GM23338 (cell line): ENCODE measurements at regions not wholly inside any gene's neighbourhood (a gene's known extent, or its start where the extent isn't known, plus 50 kb on each side); places are given as distances from the start of the nearest gene placed in this dataset.
A peak's percentile ranks its signal among the peaks of the same experiment; 100 is the strongest.

Experiments used
- ATAC-seq: fragments of 200-7000 bp; cut with Tn5 transposase; 3 replicates; pipeline ENCODE4 v1.9.1; 2020
- DNase-seq: peaks from one replicate; pipeline ENCODE4 v3.0.0-alpha.2; 2015; ENCODE audit warnings: low spot score
- H2AFZ ChIP-seq: fragments of 200-600 bp; sonication (generic); 2 replicates; pipeline ENCODE4 v1.8.0; 2016; ENCODE audit warnings: antibody characterized with exemption, mild to moderate bottlenecking, moderate library complexity
- H3F3A ChIP-seq: fragments of 200-600 bp; sonication (generic); replicated peaks from 2 replicates; pipeline ENCODE4 v1.8.0; 2017; ENCODE audit warnings: antibody characterized with exemption, mixed run types, low read depth
- H3K27ac ChIP-seq: fragments of 200-600 bp; sonication (generic); 2 replicates; pipeline ENCODE4 v1.6.1; 2016; ENCODE audit warnings: low read depth
- H3K27me3 ChIP-seq: fragments of 200-600 bp; sonication (generic); 2 replicates; pipeline ENCODE4 v1.8.0; 2016; ENCODE audit warnings: mild to moderate bottlenecking, mixed run types, moderate library complexity; ENCODE audit not compliant: insufficient read depth
- H3K36me3 ChIP-seq: fragments of 200-600 bp; sonication (generic); 2 replicates; pipeline ENCODE4 v1.8.0; 2016; ENCODE audit warnings: mild to moderate bottlenecking; ENCODE audit not compliant: insufficient read depth
- H3K4me1 ChIP-seq: fragments of 200-600 bp; sonication (generic); 2 replicates; pipeline ENCODE4 v1.8.0; 2016; ENCODE audit warnings: mild to moderate bottlenecking, moderate library complexity; ENCODE audit not compliant: insufficient read depth
- H3K4me2 ChIP-seq: fragments of 200-600 bp; sonication (generic); 2 replicates; pipeline ENCODE4 v1.7.1; 2017; ENCODE audit warnings: mixed run types
- H3K4me3 ChIP-seq: fragments of 200-600 bp; sonication (generic); 2 replicates; pipeline ENCODE4 v1.6.1; 2016; ENCODE audit warnings: mixed run types
- H3K79me2 ChIP-seq: fragments of 200-600 bp; sonication (generic); replicated peaks from 2 replicates; pipeline ENCODE4 v1.8.0; 2017; ENCODE audit warnings: mild to moderate bottlenecking; ENCODE audit not compliant: insufficient read depth
- H3K9me2 ChIP-seq: fragments of 200-600 bp; sonication (generic); 2 replicates; pipeline ENCODE4 v1.8.0; 2017; ENCODE audit not compliant: insufficient read depth
- H4K20me1 ChIP-seq: fragments of 200-600 bp; sonication (generic); replicated peaks from 2 replicates; pipeline ENCODE4 v1.8.0; 2017; ENCODE audit warnings: mild to moderate bottlenecking; ENCODE audit not compliant: insufficient read depth
- H3K27ac Mint-ChIP-seq: 2 replicates; pipeline ENCODE4 v1.8.0; 2020; ENCODE audit warnings: inconsistent platforms, mild to moderate bottlenecking, moderate library complexity, mixed read lengths
- H3K27me3 Mint-ChIP-seq: 3 replicates; pipeline ENCODE4 v1.8.0; 2022; ENCODE audit warnings: low read depth, mild to moderate bottlenecking, moderate library complexity, mixed read lengths, inconsistent platforms; ENCODE audit not compliant: insufficient read depth, poor library complexity
- H3K36me3 Mint-ChIP-seq: 3 replicates; pipeline ENCODE4 v1.8.0; 2021; ENCODE audit warnings: low read depth, mild to moderate bottlenecking, inconsistent platforms, moderate library complexity, mixed read lengths
- H3K4me1 Mint-ChIP-seq: 3 replicates; pipeline ENCODE4 v1.8.0; 2020; ENCODE audit warnings: mild to moderate bottlenecking, inconsistent platforms, mixed read lengths
- H3K4me3 Mint-ChIP-seq: 3 replicates; pipeline ENCODE4 v1.8.0; 2021; ENCODE audit warnings: moderate library complexity, mild to moderate bottlenecking, inconsistent platforms, mixed read lengths
- H3K9me3 Mint-ChIP-seq: 3 replicates; pipeline ENCODE4 v1.8.0; 2020; ENCODE audit warnings: moderate library complexity, mild to moderate bottlenecking, inconsistent platforms, mixed read lengths
- CREB1 ChIP-seq: fragments of 250-450 bp; sonication (Bioruptor Pico); IDR thresholded peaks from 2 replicates; pipeline ENCODE4 v1.5.0; 2020; ENCODE audit warnings: low read depth, mild to moderate bottlenecking, moderate library complexity
- EZH2 ChIP-seq: fragments of 200-600 bp; sonication (generic); IDR thresholded peaks from one replicate; pipeline ENCODE4 v1.8.0; 2017; ENCODE audit warnings: antibody characterized with exemption, mild to moderate bottlenecking, low read depth; ENCODE audit not compliant: unreplicated experiment
- EZH2phosphoT487 ChIP-seq: fragments of 200-600 bp; sonication (generic); IDR thresholded peaks from one replicate; pipeline ENCODE4 v1.8.1; 2018; ENCODE audit warnings: antibody characterized with exemption; ENCODE audit not compliant: unreplicated experiment
- JUNB ChIP-seq: IDR thresholded peaks from one replicate; pipeline ENCODE4 v1.6.1; 2016; ENCODE audit warnings: antibody characterized with exemption; ENCODE audit not compliant: unreplicated experiment
- NANOG ChIP-seq: IDR thresholded peaks from 2 replicates; pipeline ENCODE4 v1.6.1; 2016; ENCODE audit warnings: antibody characterized with exemption, borderline replicate concordance
- POLR2AphosphoS5 ChIP-seq: IDR thresholded peaks from 2 replicates; pipeline ENCODE4 v1.6.1; 2016; ENCODE audit warnings: antibody characterized with exemption, low read depth
- STAT1 ChIP-seq: IDR thresholded peaks from one replicate; pipeline ENCODE4 v1.6.1; 2016; ENCODE audit warnings: antibody characterized with exemption; ENCODE audit not compliant: unreplicated experiment
- ZNF114 ChIP-seq: fragments of 250-450 bp; sonication (Bioruptor Pico); IDR thresholded peaks from 2 replicates; pipeline ENCODE4 v1.5.0; 2020; ENCODE audit warnings: mild to moderate bottlenecking, moderate library complexity
- ZNF331 ChIP-seq: fragments of 250-450 bp; sonication (Bioruptor Pico); IDR thresholded peaks from 2 replicates; pipeline ENCODE4 v1.5.0; 2020; ENCODE audit warnings: low read depth, mild to moderate bottlenecking, moderate library complexity
- TF ChIP-seq, protein P1 (sequence below), 2 experiments: fragments of 200-600 bp in 1 of 2; sonication (generic) in 1 of 2; conservative IDR thresholded peaks; 2 replicates each; pipeline versions ENCODE4 v1.5.1 to v1.6.1; 2016 to 2017; ENCODE audit warnings: antibody characterized with exemption in 2 of 2, low read depth in 2 of 2, mild to moderate bottlenecking in 2 of 2, moderate library complexity in 1 of 2
- TF ChIP-seq, protein P2 (sequence below): IDR thresholded peaks from one replicate; pipeline ENCODE4 v1.6.1; 2018; ENCODE audit warnings: antibody characterized with exemption; ENCODE audit not compliant: unreplicated experiment
- TF ChIP-seq, protein P3 (sequence below): IDR thresholded peaks from 2 replicates; pipeline ENCODE4 v1.6.1; 2016; ENCODE audit warnings: antibody characterized with exemption
- TF ChIP-seq, protein P4 (sequence below): fragments of 250-450 bp; sonication (Bioruptor Pico); IDR thresholded peaks from 2 replicates; pipeline ENCODE4 v1.5.0; 2020; ENCODE audit warnings: mild to moderate bottlenecking, moderate library complexity

DNA sequence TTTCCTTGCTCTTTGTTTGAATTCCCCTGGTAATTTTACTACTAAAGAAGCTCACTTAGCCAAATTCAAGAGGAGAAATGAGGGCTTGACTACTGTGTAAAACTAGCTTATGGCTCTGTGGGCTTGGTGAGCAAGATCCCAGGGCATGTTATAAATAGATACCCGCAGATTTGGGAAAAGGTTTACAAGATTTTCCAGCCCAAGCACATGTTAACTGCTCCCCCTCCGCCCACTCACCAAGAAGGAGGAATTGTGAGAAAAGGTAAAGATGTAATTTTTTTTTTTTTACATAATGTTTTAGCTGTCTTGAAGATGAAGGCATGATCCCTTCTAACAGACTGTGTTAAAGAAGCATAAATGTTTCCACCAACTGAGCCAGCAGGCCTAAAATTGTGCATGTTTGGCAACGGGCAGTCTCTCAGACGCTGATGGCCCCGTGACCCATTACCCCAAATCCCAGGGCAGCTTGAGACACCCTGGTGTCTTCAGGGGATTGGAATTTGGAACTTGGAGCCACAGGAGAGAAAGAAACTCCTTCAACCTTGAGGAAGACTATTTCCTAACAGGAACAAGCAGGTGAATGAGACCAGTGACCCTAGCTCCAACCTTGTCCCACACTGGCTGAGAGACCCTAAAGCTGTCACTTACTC lies 429.8 kb upstream of the CELF2 start:
- Histone ChIP-seq H3K27me3 (no peaks in the 10 kb centered on the region), H3K4me3 (no peak overlapping the region), H3K27ac (peak overlapping the region; percentile 32), H3F3A (no peaks in the 10 kb centered on the region), H2AFZ (no peak overlapping the region), H3K36me3 (no peaks in the 10 kb centered on the region), H3K9me2 (peaks cover 11% of the 10 kb centered on the region), H3K4me2 (0 out of 2 replicates have a peak overlapping the region, but pooled peaks have one; percentile 2), H3K4me1 (peaks cover 8% of the 10 kb centered on the region), H4K20me1 (no peaks in the 10 kb centered on the region), H3K79me2 (no peaks in the 10 kb centered on the region)
- Mint-ChIP-seq H3K27me3 (no peaks in the 10 kb centered on the region), H3K36me3 (0 out of 3 replicates have a peak, but pooled peaks cover 5% of the 10 kb centered on the region), H3K27ac (no peak overlapping the region), H3K4me1 (peaks cover 19% of the 10 kb centered on the region), H3K4me3 (no peak overlapping the region), H3K9me3 (no peaks in the 10 kb centered on the region; the same call in 2 of the 3 replicates)
- TF ChIP-seq POLR2AphosphoS5 (no peak), NANOG (no peak), EZH2phosphoT487 (no peak), CREB1 (CRISPR knock-in tag) (no peak), ZNF114 (CRISPR knock-in tag) (no peak), EZH2 (no peak), JUNB (no peak), STAT1 (no peak), ZNF331 (CRISPR knock-in tag) (no peak)
- TF ChIP-seq, protein P1, sequence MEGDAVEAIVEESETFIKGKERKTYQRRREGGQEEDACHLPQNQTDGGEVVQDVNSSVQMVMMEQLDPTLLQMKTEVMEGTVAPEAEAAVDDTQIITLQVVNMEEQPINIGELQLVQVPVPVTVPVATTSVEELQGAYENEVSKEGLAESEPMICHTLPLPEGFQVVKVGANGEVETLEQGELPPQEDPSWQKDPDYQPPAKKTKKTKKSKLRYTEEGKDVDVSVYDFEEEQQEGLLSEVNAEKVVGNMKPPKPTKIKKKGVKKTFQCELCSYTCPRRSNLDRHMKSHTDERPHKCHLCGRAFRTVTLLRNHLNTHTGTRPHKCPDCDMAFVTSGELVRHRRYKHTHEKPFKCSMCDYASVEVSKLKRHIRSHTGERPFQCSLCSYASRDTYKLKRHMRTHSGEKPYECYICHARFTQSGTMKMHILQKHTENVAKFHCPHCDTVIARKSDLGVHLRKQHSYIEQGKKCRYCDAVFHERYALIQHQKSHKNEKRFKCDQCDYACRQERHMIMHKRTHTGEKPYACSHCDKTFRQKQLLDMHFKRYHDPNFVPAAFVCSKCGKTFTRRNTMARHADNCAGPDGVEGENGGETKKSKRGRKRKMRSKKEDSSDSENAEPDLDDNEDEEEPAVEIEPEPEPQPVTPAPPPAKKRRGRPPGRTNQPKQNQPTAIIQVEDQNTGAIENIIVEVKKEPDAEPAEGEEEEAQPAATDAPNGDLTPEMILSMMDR (conservative IDR thresholded peaks at IDR 0.05; ENCODE audit: low read depth in 2 of 2), result no peak
- TF ChIP-seq, protein P2, sequence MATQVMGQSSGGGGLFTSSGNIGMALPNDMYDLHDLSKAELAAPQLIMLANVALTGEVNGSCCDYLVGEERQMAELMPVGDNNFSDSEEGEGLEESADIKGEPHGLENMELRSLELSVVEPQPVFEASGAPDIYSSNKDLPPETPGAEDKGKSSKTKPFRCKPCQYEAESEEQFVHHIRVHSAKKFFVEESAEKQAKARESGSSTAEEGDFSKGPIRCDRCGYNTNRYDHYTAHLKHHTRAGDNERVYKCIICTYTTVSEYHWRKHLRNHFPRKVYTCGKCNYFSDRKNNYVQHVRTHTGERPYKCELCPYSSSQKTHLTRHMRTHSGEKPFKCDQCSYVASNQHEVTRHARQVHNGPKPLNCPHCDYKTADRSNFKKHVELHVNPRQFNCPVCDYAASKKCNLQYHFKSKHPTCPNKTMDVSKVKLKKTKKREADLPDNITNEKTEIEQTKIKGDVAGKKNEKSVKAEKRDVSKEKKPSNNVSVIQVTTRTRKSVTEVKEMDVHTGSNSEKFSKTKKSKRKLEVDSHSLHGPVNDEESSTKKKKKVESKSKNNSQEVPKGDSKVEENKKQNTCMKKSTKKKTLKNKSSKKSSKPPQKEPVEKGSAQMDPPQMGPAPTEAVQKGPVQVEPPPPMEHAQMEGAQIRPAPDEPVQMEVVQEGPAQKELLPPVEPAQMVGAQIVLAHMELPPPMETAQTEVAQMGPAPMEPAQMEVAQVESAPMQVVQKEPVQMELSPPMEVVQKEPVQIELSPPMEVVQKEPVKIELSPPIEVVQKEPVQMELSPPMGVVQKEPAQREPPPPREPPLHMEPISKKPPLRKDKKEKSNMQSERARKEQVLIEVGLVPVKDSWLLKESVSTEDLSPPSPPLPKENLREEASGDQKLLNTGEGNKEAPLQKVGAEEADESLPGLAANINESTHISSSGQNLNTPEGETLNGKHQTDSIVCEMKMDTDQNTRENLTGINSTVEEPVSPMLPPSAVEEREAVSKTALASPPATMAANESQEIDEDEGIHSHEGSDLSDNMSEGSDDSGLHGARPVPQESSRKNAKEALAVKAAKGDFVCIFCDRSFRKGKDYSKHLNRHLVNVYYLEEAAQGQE, result no peak
- TF ChIP-seq, protein P3, sequence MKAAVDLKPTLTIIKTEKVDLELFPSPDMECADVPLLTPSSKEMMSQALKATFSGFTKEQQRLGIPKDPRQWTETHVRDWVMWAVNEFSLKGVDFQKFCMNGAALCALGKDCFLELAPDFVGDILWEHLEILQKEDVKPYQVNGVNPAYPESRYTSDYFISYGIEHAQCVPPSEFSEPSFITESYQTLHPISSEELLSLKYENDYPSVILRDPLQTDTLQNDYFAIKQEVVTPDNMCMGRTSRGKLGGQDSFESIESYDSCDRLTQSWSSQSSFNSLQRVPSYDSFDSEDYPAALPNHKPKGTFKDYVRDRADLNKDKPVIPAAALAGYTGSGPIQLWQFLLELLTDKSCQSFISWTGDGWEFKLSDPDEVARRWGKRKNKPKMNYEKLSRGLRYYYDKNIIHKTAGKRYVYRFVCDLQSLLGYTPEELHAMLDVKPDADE, result no peak
- TF ChIP-seq, protein P4, sequence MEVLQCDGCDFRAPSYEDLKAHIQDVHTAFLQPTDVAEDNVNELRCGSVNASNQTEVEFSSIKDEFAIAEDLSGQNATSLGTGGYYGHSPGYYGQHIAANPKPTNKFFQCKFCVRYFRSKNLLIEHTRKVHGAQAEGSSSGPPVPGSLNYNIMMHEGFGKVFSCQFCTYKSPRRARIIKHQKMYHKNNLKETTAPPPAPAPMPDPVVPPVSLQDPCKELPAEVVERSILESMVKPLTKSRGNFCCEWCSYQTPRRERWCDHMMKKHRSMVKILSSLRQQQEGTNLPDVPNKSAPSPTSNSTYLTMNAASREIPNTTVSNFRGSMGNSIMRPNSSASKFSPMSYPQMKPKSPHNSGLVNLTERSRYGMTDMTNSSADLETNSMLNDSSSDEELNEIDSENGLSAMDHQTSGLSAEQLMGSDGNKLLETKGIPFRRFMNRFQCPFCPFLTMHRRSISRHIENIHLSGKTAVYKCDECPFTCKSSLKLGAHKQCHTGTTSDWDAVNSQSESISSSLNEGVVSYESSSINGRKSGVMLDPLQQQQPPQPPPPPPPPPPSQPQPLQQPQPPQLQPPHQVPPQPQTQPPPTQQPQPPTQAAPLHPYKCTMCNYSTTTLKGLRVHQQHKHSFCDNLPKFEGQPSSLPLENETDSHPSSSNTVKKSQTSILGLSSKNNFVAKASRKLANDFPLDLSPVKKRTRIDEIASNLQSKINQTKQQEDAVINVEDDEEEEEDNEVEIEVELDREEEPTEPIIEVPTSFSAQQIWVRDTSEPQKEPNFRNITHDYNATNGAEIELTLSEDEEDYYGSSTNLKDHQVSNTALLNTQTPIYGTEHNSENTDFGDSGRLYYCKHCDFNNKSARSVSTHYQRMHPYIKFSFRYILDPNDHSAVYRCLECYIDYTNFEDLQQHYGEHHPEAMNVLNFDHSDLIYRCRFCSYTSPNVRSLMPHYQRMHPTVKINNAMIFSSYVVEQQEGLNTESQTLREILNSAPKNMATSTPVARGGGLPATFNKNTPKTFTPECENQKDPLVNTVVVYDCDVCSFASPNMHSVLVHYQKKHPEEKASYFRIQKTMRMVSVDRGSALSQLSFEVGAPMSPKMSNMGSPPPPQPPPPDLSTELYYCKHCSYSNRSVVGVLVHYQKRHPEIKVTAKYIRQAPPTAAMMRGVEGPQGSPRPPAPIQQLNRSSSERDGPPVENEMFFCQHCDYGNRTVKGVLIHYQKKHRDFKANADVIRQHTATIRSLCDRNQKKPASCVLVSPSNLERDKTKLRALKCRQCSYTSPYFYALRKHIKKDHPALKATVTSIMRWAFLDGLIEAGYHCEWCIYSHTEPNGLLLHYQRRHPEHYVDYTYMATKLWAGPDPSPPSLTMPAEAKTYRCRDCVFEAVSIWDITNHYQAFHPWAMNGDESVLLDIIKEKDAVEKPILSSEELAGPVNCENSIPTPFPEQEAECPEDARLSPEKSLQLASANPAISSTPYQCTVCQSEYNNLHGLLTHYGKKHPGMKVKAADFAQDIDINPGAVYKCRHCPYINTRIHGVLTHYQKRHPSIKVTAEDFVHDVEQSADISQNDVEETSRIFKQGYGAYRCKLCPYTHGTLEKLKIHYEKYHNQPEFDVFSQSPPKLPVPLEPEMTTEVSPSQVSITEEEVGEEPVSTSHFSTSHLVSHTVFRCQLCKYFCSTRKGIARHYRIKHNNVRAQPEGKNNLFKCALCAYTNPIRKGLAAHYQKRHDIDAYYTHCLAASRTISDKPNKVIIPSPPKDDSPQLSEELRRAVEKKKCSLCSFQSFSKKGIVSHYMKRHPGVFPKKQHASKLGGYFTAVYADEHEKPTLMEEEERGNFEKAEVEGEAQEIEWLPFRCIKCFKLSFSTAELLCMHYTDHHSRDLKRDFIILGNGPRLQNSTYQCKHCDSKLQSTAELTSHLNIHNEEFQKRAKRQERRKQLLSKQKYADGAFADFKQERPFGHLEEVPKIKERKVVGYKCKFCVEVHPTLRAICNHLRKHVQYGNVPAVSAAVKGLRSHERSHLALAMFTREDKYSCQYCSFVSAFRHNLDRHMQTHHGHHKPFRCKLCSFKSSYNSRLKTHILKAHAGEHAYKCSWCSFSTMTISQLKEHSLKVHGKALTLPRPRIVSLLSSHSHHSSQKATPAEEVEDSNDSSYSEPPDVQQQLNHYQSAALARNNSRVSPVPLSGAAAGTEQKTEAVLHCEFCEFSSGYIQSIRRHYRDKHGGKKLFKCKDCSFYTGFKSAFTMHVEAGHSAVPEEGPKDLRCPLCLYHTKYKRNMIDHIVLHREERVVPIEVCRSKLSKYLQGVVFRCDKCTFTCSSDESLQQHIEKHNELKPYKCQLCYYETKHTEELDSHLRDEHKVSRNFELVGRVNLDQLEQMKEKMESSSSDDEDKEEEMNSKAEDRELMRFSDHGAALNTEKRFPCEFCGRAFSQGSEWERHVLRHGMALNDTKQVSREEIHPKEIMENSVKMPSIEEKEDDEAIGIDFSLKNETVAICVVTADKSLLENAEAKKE (CRISPR knock-in tag), result no peak
- ATAC-seq (no peak), DNase-seq (no peak)
